Vagina (tissue), 2 donors: ENCODE measurements at regions not wholly inside any gene's neighbourhood (a gene's known extent, or its start where the extent isn't known, plus 50 kb on each side); places are given as distances from the start of the nearest gene placed in this dataset.

Experiments used
- POLR2A ChIP-seq, 2 donors: fragments of 450-650 bp; IDR thresholded peaks; one replicate each; pipeline ENCODE4 v1.6.1; 2017; ENCODE audit warnings: antibody characterized with exemption in 2 of 2, mild to moderate bottlenecking in 2 of 2, moderate library complexity in 2 of 2
- POLR2AphosphoS5 ChIP-seq, 2 donors: sonication (generic); formaldehyde crosslinking; IDR thresholded peaks; one replicate each; pipeline ENCODE4 v1.9.0; 2017; ENCODE audit warnings: antibody characterized with exemption in 2 of 2, mild to moderate bottlenecking in 2 of 2, low read depth in 1 of 2; ENCODE audit not compliant: insufficient read depth in 1 of 2
- TF ChIP-seq, protein P1 (sequence below), 3 experiments: fragments of 450-650 bp in 2 of 3; fragments of 200-600 bp in 1 of 3; sonication (generic) in 1 of 3; IDR thresholded peaks; one replicate each; pipeline ENCODE4 v1.5.1; 2017 to 2019; ENCODE audit warnings: antibody characterized with exemption in 3 of 3, mild to moderate bottlenecking in 2 of 3, moderate library complexity in 2 of 3

DNA sequence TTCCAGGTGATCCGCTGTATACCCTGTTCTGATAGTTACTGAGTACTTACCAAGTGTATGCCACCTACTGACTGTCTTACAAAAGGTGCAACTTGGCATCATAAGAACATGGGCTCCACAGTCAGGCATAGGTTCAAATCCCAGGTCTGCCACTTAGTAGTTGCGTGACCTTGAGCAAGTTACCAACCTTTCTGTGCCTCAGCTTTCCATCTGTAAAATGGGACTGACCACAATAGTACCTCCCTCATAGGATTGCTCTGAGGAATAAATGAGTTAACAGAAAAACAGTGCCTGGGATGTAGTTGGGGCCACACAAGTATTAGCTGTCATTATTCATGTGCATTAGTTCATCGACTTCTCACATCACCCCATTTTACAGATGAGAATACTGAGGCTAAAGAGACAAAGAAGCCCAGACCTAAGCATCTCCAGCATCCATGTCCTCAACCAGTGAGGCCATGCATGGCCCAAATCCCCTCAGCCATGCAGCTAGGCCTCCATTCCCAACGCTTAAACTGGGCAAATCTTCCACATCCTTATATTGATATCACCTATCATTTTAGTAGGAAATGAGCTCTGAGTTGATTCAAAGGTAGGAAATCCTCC, 51.3 kb upstream of the UBE2L5 start:
- TF ChIP-seq POLR2A (IDR thresholded peaks at IDR 0.05) (no peak), POLR2AphosphoS5 (IDR thresholded peaks at IDR 0.05; ENCODE audit: insufficient read depth in 1 of 2, low read depth in 1 of 2) (no peak)
- TF ChIP-seq, protein P1, sequence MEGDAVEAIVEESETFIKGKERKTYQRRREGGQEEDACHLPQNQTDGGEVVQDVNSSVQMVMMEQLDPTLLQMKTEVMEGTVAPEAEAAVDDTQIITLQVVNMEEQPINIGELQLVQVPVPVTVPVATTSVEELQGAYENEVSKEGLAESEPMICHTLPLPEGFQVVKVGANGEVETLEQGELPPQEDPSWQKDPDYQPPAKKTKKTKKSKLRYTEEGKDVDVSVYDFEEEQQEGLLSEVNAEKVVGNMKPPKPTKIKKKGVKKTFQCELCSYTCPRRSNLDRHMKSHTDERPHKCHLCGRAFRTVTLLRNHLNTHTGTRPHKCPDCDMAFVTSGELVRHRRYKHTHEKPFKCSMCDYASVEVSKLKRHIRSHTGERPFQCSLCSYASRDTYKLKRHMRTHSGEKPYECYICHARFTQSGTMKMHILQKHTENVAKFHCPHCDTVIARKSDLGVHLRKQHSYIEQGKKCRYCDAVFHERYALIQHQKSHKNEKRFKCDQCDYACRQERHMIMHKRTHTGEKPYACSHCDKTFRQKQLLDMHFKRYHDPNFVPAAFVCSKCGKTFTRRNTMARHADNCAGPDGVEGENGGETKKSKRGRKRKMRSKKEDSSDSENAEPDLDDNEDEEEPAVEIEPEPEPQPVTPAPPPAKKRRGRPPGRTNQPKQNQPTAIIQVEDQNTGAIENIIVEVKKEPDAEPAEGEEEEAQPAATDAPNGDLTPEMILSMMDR (IDR thresholded peaks at IDR 0.05): no peak
